ENCODE measurements at regions not wholly inside any gene's neighbourhood (a gene's known extent, or its start where the extent isn't known, plus 50 kb on each side); places are given as distances from the start of the nearest gene placed in this dataset.
A peak's percentile ranks its signal among the peaks of the same experiment; 100 is the strongest.

GRCh38 chr5:87147441-87147840 is 120.2 kb upstream of the RASA1 start:
- Histone ChIP-seq H3K4me1 (ENCODE audit: control insufficient read depth in 2 of 2, insufficient read depth in 1 of 2, low read depth in 1 of 2, low read length in 2 of 2) (no peaks in the 10 kb centered on the region), H2BK120ac (ENCODE audit: low read depth, low read length) (no peak overlapping the region), H3K4ac (ENCODE audit: low read length) (no peak overlapping the region), H2AFZ (ENCODE audit: low read length) (no peak overlapping the region), H3K14ac (ENCODE audit: low read length) (no peak overlapping the region), H3K27ac (replicated peaks; ENCODE audit: low read length) (no peak overlapping the region), H4K8ac (ENCODE audit: low read depth, low read length) (no peak overlapping the region), H3K79me1 (ENCODE audit: low read depth, low read length) (no peaks in the 10 kb centered on the region), H3K23ac (ENCODE audit: low read depth, low read length, poor library complexity) (no peak overlapping the region), H3K18ac (ENCODE audit: low read length) (no peak overlapping the region), H4K91ac (ENCODE audit: low read depth, low read length, poor library complexity) (no peak overlapping the region), H3K36me3 (replicated peaks in 1 of 2; ENCODE audit: control insufficient read depth in 2 of 2, insufficient read depth in 2 of 2, low read length in 2 of 2) (no peaks in the 10 kb centered on the region), H3K27me3 (ENCODE audit: control insufficient read depth in 3 of 3, insufficient read depth in 3 of 3, low read depth in 1 of 3, low read length in 3 of 3) (no peaks in the 10 kb centered on the region), H2BK15ac (ENCODE audit: low read length) (no peak overlapping the region), H3K9me3 (replicated peaks in 1 of 2; ENCODE audit: control insufficient read depth in 2 of 2, insufficient read depth in 1 of 2, low read depth in 1 of 2, low read length in 2 of 2) (no peaks in the 10 kb centered on the region), H2BK5ac (ENCODE audit: low read length) (no peak overlapping the region), H2BK12ac (ENCODE audit: low read length) (no peak overlapping the region), H3K4me3 (ENCODE audit: low read length in 2 of 2) (no peak overlapping the region), H3K4me2 (ENCODE audit: insufficient read depth, low read length, poor library complexity, severe bottlenecking) (no peak overlapping the region), H2AK5ac (ENCODE audit: low read depth, low read length) (no peak overlapping the region), H3K9ac (ENCODE audit: low read depth, low read length, poor library complexity) (no peak overlapping the region)
- DNase-seq (ENCODE audit: low spot score), result no peak

- no peak overlapping the region for H4K91ac ChIP-seq (ENCODE audit: low read depth, low read length, poor library complexity)
- H3K27ac ChIP-seq (replicated peaks; ENCODE audit: low read length), result no peak overlapping the region
- no peak overlapping the region for H2BK12ac ChIP-seq (ENCODE audit: low read length)
- peak overlapping the region; percentile 13 for H3K18ac ChIP-seq (ENCODE audit: low read length)
- H3K9ac ChIP-seq (ENCODE audit: low read depth, low read length, poor library complexity), result no peak overlapping the region
- H3K36me3 ChIP-seq (replicated peaks in 1 of 2; ENCODE audit: control insufficient read depth in 2 of 2, insufficient read depth in 2 of 2, low read length in 2 of 2), result no peaks in the 10 kb centered on the region
- no peak overlapping the region for H3K4me3 ChIP-seq (ENCODE audit: low read length in 2 of 2)
- no peak overlapping the region for H2AK5ac ChIP-seq (ENCODE audit: low read depth, low read length)
- no peak overlapping the region for H3K23ac ChIP-seq (ENCODE audit: low read depth, low read length, poor library complexity)
- H3K4me2 ChIP-seq (ENCODE audit: insufficient read depth, low read length, poor library complexity, severe bottlenecking), result no peak overlapping the region
- no peaks in the 10 kb centered on the region for H3K9me3 ChIP-seq (replicated peaks in 1 of 2; ENCODE audit: control insufficient read depth in 2 of 2, insufficient read depth in 1 of 2, low read depth in 1 of 2, low read length in 2 of 2)
- no peak overlapping the region for H2BK15ac ChIP-seq (ENCODE audit: low read length)
- H2AFZ ChIP-seq (ENCODE audit: low read length), result no peak overlapping the region
- no peaks in the 10 kb centered on the region for H3K27me3 ChIP-seq (ENCODE audit: control insufficient read depth in 3 of 3, insufficient read depth in 3 of 3, low read depth in 1 of 3, low read length in 3 of 3)
- H3K14ac ChIP-seq (ENCODE audit: low read length), result peak overlapping the region; percentile 17
- H4K8ac ChIP-seq (ENCODE audit: low read depth, low read length), result no peak overlapping the region
- H3K79me1 ChIP-seq (ENCODE audit: low read depth, low read length), result no peaks in the 10 kb centered on the region
- H2BK5ac ChIP-seq (ENCODE audit: low read length), result no peak overlapping the region
- DNase-seq (ENCODE audit: low spot score), result no peak
- H3K4me1 ChIP-seq (ENCODE audit: control insufficient read depth in 2 of 2, insufficient read depth in 1 of 2, low read depth in 1 of 2, low read length in 2 of 2), result no peaks in the 10 kb centered on the region
- WGBS, 2 donors (ENCODE audit: extremely low coverage in 2 of 2, insufficient read length in 2 of 2, insufficient replicate concordance in 1 of 2), result no CpG with 5 or more reads among the region's 6 CpGs
- no peak overlapping the region for H3K4ac ChIP-seq (ENCODE audit: low read length)
- H2BK120ac ChIP-seq (ENCODE audit: low read depth, low read length), result no peak overlapping the region
Measured at GRCh38 chr5:87150630-87151029, 117.1 kb upstream of the RASA1 start.

- no peaks in the 10 kb centered on the region for H3K79me1 ChIP-seq (ENCODE audit: low read depth, low read length)
- no peak overlapping the region for H3K23ac ChIP-seq (ENCODE audit: low read depth, low read length, poor library complexity)
- no CpG with 5 or more reads among the region's 1 CpG for WGBS, 2 donors (ENCODE audit: extremely low coverage in 2 of 2, insufficient read length in 2 of 2, insufficient replicate concordance in 1 of 2)
- no peak overlapping the region for H3K4ac ChIP-seq (ENCODE audit: low read length)
- H3K4me3 ChIP-seq (ENCODE audit: low read length in 2 of 2), result no peak overlapping the region
- no peak overlapping the region for H2BK15ac ChIP-seq (ENCODE audit: low read length)
- H4K8ac ChIP-seq (ENCODE audit: low read depth, low read length), result no peak overlapping the region
- DNase-seq (ENCODE audit: low spot score), result no peak
- H3K9me3 ChIP-seq (replicated peaks in 1 of 2; ENCODE audit: control insufficient read depth in 2 of 2, insufficient read depth in 1 of 2, low read depth in 1 of 2, low read length in 2 of 2), result no peaks in the 10 kb centered on the region
- H3K14ac ChIP-seq (ENCODE audit: low read length), result no peak overlapping the region
- no peak overlapping the region for H2AK5ac ChIP-seq (ENCODE audit: low read depth, low read length)
- H3K27me3 ChIP-seq (ENCODE audit: control insufficient read depth in 3 of 3, insufficient read depth in 3 of 3, low read depth in 1 of 3, low read length in 3 of 3), result no peaks in the 10 kb centered on the region
- H3K4me1 ChIP-seq (ENCODE audit: control insufficient read depth in 2 of 2, insufficient read depth in 1 of 2, low read depth in 1 of 2, low read length in 2 of 2), result no peaks in the 10 kb centered on the region
- no peak overlapping the region for H3K27ac ChIP-seq (replicated peaks; ENCODE audit: low read length)
- no peak overlapping the region for H2AFZ ChIP-seq (ENCODE audit: low read length)
- no peak overlapping the region for H2BK120ac ChIP-seq (ENCODE audit: low read depth, low read length)
- H3K9ac ChIP-seq (ENCODE audit: low read depth, low read length, poor library complexity), result no peak overlapping the region
- H2BK12ac ChIP-seq (ENCODE audit: low read length), result no peak overlapping the region
- H2BK5ac ChIP-seq (ENCODE audit: low read length), result no peak overlapping the region
- no peak overlapping the region for H3K18ac ChIP-seq (ENCODE audit: low read length)
- H3K36me3 ChIP-seq (replicated peaks in 1 of 2; ENCODE audit: control insufficient read depth in 2 of 2, insufficient read depth in 2 of 2, low read length in 2 of 2), result no peaks in the 10 kb centered on the region
- H4K91ac ChIP-seq (ENCODE audit: low read depth, low read length, poor library complexity), result no peak overlapping the region
- H3K4me2 ChIP-seq (ENCODE audit: insufficient read depth, low read length, poor library complexity, severe bottlenecking), result no peak overlapping the region
Measured at GRCh38 chr5:87151547-87151946, 116.1 kb upstream of the RASA1 start.

- H2AK5ac ChIP-seq (ENCODE audit: low read depth, low read length), result no peak overlapping the region
- H3K9me3 ChIP-seq (replicated peaks in 1 of 2; ENCODE audit: control insufficient read depth in 2 of 2, insufficient read depth in 1 of 2, low read depth in 1 of 2, low read length in 2 of 2), result no peaks in the 10 kb centered on the region
- H3K9ac ChIP-seq (ENCODE audit: low read depth, low read length, poor library complexity), result no peak overlapping the region
- no peak overlapping the region for H2BK120ac ChIP-seq (ENCODE audit: low read depth, low read length)
- no peak overlapping the region for H3K27ac ChIP-seq (replicated peaks; ENCODE audit: low read length)
- no peak overlapping the region for H2BK15ac ChIP-seq (ENCODE audit: low read length)
- H3K4me2 ChIP-seq (ENCODE audit: insufficient read depth, low read length, poor library complexity, severe bottlenecking), result no peak overlapping the region
- H3K4ac ChIP-seq (ENCODE audit: low read length), result no peak overlapping the region
- H3K18ac ChIP-seq (ENCODE audit: low read length), result no peak overlapping the region
- H3K36me3 ChIP-seq (replicated peaks in 1 of 2; ENCODE audit: control insufficient read depth in 2 of 2, insufficient read depth in 2 of 2, low read length in 2 of 2), result no peaks in the 10 kb centered on the region
- H4K8ac ChIP-seq (ENCODE audit: low read depth, low read length), result no peak overlapping the region
- no peak overlapping the region for H3K23ac ChIP-seq (ENCODE audit: low read depth, low read length, poor library complexity)
- no peak for DNase-seq (ENCODE audit: low spot score)
- no peaks in the 10 kb centered on the region for H3K4me1 ChIP-seq (ENCODE audit: control insufficient read depth in 2 of 2, insufficient read depth in 1 of 2, low read depth in 1 of 2, low read length in 2 of 2)
- no peak overlapping the region for H3K4me3 ChIP-seq (ENCODE audit: low read length in 2 of 2)
- no peak overlapping the region for H2BK12ac ChIP-seq (ENCODE audit: low read length)
- WGBS, 2 donors (ENCODE audit: extremely low coverage in 2 of 2, insufficient read length in 2 of 2, insufficient replicate concordance in 1 of 2), result no CpG with 5 or more reads among the region's 1 CpG
- no peak overlapping the region for H2BK5ac ChIP-seq (ENCODE audit: low read length)
- H3K27me3 ChIP-seq (ENCODE audit: control insufficient read depth in 3 of 3, insufficient read depth in 3 of 3, low read depth in 1 of 3, low read length in 3 of 3), result no peaks in the 10 kb centered on the region
- no peak overlapping the region for H4K91ac ChIP-seq (ENCODE audit: low read depth, low read length, poor library complexity)
- no peak overlapping the region for H3K14ac ChIP-seq (ENCODE audit: low read length)
- H3K79me1 ChIP-seq (ENCODE audit: low read depth, low read length), result no peaks in the 10 kb centered on the region
- no peak overlapping the region for H2AFZ ChIP-seq (ENCODE audit: low read length)
Measured at GRCh38 chr5:87152886-87153285, 114.8 kb upstream of the RASA1 start.
